GM18861 (cell line): ENCODE measurements at regions not wholly inside any gene's neighbourhood (a gene's known extent, or its start where the extent isn't known, plus 50 kb on each side); places are given as distances from the start of the nearest gene placed in this dataset.

ENCODE experiments used
- ATAC-seq: cut with Tn5 transposase; IDR thresholded peaks from one replicate; pipeline ENCODE4 v1.9.1; 2021; ENCODE audit not compliant: unreplicated experiment

DNA sequence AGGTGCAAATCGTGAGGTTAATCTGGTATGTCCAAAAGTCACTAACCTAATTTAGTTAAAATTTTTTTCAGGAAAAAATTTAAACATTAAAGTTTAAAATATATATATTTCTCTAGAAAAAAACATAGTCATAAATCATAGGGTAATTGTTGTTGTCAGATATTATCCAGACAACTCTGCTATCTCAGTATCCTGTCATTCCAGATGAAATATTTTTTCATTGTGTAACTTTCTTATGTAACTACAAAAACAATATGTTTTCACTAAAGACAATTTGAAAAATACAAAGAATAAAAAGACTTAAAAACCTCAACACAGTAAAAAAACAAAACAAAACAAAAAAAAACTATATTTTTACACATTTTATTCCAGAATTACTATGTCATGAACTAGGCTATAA is 57.6 kb downstream of the TENT5A start:
- ATAC-seq: no peak

DNA sequence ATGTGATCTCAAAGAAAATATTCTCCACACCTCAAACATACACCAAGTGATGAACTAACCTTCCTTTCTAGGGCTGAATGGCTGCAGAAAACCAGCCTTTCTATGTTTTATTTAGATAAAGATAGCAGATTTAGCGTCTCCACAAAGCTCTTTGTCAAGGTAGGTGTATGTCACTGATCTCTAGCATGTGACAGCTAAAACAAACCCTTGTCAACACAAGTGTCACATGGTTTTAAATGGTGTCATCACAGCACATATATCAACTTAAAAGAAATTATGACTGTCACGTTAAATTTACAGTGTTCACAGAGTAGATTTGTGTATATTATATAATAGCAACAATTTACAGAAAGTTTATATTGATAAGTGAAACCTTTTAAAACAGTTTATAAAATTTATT is 58.3 kb downstream of the TENT5A start:
- no peak for ATAC-seq

- ATAC-seq: no peak
These were observed 59.2 kb downstream of the TENT5A start for GRCh38 chr6:81693266-81693665.

DNA sequence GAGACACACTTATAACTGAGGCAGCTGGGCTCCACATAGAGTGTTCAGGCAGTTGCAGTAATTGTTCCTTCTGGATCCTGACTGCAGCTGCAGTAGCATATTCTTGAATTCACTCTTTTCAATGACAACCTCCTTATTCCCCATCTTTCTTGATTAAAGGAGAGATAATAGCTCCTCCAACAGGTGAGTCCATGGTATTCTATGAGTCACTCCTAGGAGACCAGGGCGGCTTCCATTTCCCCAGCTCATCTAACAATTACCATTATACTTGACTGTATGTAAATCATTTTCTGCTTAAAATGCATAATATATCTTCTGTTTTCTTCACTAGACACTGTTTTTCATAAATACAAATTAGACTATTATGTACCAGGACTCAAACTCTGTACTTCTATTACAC is 62.4 kb downstream of the TENT5A start:
- no peak for ATAC-seq

DNA sequence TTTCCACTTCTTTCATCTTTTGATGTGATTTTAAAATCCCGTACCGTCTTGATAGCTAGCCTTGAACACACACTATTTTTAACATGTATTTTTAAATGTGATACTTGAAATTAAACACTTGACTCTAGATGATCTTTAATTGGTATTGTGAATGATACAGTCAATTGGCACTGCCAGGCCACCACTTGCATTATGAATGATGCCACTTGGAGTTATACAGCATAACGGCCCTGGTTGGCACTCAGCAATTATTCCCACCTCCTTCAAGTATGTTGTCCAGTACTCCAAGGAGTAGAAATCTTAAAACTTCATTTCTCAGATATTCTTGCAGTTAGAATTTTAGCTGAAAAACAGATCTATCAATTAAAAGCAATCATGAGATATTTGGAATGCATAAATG is 62.9 kb downstream of the TENT5A start:
- no peak for ATAC-seq

DNA sequence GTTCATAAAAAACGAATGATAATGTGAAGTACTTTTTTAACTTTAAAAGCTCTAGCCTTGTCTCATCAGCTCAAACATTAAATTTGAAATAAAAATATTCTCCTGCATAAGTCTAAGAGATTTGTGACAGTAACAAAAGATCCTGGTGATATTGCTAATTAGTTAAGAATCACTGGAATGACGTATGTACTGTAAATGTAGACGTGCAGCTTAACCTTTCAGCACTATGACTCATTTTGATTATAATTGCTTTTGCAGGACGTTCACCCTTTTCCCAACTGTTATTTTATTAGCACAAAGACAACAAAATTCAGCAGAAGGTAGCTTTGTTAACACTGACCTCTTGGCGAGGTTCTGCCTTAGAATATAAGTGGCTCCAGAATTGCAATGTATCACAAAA is 68.6 kb downstream of the TENT5A start:
- ATAC-seq: no peak

- ATAC-seq: no peak
These were observed 69.4 kb downstream of the TENT5A start for GRCh38 chr6:81682858-81683620.

- no peak for ATAC-seq
These were observed 70.2 kb downstream of the TENT5A start for GRCh38 chr6:81682235-81682795.

DNA sequence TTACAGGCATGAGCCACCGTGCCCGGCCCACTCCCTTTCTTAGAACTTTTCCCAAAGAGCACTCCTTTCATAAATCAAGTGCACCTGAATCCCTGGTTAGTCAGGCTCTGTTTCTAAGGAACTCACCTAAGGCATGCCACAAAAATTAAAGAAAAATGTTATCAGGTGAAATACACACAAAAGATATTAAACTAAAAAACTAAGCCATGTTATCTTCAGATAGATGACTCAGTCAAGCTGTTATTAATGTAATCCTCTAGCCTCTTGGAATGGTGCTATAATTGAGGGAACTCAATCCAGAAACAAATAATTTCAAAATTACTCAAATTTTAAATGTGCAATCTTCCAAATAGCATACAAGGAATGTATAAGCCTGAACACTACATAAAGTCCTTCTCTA is 83.0 kb downstream of the TENT5A start:
- ATAC-seq: no peak

DNA sequence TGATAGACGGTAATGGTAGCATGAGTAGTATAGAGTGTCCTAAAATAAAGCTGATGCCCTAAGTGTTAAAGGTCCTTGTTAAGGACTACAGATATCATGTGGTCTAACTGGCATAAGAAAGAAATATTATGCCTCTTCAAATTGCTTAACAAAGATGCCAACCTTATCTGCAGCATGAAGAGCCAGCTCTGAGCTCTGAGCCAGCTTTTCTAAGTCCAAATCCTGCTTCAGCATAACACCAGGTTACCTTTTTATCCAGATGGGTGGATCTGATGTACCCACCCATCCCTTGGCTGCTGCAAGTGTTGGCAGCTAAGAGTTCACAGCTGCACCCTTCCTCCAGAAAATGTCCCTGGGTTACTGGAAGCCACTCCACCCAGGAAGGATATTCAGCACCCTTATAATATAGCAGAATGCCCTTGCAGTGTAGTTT is 83.8 kb downstream of the TENT5A start:
- no peak for ATAC-seq

- ATAC-seq: no peak
These were observed 86.0 kb downstream of the TENT5A start for GRCh38 chr6:81666481-81666880.

DNA sequence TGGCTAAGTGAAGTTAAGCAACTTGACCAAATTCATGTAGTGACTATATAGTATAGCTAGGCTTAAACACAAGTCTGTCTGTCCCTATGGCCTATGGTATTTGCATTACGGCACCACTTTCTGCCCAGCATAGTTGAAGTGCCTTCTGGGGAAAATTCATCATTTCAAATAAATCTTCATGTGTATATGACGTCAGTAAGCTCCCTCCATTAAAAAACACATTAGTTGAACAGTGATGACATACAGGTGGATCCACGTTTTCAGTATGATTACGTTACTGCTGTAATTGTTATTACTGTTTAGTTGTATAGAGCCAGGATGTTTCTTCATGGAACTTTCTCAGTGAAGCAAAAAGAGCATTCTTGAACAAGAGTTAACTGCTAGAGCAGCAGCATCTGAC is 96.2 kb downstream of the TENT5A start:
- ATAC-seq: no peak

GRCh38 chr6:81655696-81656095 is 96.8 kb downstream of the TENT5A start:
- no peak for ATAC-seq

GRCh38 chr6:81648502-81648901 is 104.0 kb downstream of the TENT5A start:
- ATAC-seq: no peak

DNA sequence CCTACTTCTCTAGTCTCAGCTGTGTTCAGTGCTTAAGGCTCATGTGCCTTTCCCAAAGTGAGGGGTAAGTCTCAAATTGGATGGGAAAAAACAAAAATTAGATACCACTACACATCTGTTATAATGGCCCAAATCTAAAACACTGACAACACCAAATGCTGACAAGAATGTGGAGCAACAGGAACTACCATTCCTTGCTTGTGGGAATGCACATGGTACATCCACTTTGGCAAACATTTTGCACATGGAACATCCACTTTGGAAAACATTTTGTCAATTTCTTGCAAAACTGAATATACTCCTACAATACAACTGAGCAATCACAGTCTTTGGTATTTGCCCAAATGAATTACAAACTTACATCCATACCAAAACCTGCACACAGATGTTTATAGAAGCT is 109.3 kb downstream of the TENT5A start:
- no peak for ATAC-seq

GRCh38 chr6:81640891-81641290 is 111.6 kb downstream of the TENT5A start:
- ATAC-seq: no peak

DNA sequence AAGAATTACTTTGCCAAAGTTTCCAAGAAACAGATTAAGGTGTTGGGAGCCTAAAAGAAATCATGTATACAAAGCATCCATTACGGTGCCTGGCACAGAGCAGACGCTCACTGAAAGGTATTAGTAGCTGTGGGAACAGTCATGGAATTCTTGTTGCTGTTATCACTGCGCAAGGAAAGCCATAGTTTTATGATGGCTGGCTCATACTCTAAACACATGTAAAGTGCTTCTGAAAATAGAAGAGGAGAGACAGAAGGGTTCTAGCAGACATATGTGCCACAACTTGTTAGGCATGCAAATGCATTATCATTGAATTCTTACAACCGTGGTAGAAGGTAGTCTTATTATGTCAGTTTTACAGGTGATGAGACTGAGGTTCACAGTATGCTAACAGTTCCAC is 112.4 kb downstream of the TENT5A start:
- ATAC-seq: no peak

DNA sequence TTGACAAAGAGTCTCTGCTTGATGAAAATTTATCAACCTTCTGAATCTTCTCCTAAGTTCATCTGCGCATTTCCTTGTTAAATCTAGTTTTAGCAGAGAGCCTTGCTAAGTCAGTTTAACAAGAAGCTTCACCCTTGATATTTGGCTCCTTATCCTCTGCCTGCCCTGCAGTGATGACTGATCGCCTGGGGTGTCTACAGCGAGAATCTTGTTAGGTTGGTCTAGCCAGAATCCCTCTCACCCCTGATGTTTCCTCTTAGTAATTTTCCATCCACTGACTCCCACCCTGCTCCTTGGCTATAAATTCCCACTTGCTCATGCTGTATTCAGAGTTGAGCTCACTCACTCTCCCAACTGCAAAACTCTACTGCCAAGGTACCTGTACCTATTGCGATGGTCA is 114.1 kb downstream of the TENT5A start:
- ATAC-seq: no peak

DNA sequence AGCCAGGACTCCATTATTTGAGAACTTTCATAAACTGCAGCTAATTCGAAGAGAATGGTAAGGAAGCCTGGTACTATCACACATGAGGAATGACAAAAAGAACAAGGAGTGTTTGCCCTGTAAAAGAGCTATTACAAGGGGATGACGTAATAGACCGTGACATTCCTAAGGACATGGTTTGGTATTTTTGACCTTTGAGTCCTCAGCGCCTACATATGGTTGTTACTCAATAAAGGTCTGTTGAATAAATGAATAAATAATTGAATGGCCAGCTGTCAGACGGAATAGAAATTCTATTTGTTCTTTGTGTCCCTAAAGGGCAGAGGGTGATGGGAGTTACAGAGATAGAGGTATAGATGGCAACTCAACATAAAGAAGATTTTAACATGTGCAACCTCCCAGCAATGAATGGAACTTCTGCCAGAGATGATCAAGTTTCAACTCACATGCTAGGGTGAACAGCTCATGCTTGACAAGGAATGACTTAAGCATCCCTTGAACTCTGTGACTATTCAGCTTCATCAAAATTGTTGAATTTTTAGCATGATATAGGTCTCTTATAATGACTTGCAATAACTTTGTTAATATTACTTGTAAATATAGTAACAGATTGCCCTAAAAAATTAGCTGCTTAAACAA is 115.4 kb downstream of the TENT5A start:
- no peak for ATAC-seq

DNA sequence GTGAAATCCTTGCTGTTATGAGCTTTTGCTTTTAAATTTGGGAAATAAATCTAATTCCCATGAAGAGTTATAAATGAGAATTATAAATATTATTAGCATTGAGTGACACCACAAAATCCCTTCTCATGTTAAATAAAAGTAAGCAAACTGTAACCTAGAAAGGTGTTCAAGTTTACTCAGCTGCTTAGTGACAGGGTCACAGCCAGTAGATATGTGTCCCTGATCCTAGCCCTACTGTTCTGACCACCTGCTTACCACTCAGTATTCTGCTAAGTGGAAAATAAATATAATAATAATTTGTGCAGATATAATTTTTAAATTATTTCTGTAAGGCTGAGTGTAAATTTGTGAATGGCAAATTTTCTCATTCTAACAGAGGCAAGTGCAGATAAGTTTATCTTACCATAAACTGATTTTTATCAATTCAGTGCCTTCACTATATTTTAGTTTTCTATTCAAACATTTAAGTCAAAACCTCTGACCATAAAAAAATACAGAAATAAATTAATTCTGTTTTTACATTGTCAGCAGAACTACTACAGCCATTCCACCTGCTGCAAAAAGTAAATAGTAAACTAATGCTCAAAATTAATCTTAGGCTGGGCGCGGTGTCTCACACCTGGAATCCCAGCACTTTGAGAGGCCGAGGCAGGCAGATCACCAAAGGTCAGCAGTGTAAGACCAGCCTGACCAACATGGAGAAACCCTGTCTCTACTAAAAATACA is 118.2 kb downstream of the TENT5A start:
- ATAC-seq: no peak

GRCh38 chr6:81633391-81633790 is 119.1 kb downstream of the TENT5A start:
- ATAC-seq: no peak

DNA sequence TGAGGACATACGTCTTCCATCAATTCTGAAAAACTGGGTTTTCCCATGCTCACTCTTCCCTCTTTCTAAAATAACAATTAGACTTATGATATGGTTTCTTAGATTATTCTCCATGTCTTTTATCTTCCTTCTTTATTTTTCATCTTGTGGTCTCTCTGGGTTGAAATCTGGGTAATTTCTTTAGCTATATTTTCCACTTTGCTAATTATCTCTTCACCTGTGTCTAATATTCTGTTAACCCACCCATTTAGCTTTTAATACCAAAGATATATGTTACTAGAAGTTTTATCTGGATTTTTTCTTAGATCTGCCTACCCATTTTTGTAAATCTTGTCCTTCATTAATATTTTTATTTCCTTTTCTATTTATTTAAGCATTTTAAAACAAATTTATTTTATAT is 121.8 kb downstream of the TENT5A start:
- no peak for ATAC-seq
